HG03025 (cell line): ENCODE measurements at regions not wholly inside any gene's neighbourhood (a gene's known extent, or its start where the extent isn't known, plus 50 kb on each side); places are given as distances from the start of the nearest gene placed in this dataset.

Source experiments
- ATAC-seq: cut with Tn5 transposase; IDR thresholded peaks from one replicate; pipeline ENCODE4 v1.9.1; 2021; ENCODE audit warnings: mild to moderate bottlenecking, moderate library complexity; ENCODE audit not compliant: unreplicated experiment, low FRiP score

DNA sequence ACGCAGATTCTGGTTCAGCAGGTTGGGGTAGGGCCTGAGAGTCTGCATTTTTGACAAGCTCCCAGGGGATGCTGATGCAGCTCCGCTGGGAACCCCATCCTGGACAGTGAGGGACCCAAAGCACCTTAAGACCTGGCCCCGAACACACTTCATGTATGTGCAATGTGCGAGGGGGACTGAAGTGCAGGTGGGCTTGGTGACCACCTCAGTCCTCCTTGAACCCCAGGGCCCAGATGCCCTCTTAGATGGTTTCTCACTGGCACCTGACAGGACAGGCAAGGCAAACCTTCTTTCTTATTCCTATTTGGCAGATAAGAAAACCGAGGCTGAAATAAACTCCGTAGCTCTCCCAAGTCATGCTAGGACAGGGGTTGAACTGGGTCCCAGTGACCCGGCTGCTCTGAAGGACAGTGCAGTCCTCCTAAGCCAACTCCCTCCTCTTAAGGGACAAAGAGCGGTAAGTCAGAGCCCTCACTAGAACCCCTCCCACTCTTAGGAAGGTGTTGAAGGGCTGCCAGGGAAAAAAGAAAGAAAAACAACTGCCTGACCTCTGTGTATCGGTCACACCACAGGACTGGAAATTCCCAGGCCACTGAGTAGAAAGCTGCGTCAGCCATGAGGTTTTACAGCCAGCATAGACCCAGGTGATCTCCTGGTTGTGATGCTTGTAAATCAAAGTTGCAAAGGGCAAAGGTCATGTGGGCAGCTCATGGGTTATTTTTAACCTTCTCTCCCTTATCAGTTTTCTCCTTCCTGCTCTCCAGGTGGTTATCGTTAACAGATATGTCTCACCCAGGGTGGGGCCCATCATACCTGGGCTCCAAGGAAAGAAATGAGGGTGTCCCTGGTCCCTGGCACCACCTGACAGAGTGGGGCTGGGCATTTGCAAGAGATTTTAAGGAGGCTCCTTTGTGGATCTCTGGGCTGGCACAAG lies 90.9 kb upstream of the SMNDC1 start:
- no peak for ATAC-seq

DNA sequence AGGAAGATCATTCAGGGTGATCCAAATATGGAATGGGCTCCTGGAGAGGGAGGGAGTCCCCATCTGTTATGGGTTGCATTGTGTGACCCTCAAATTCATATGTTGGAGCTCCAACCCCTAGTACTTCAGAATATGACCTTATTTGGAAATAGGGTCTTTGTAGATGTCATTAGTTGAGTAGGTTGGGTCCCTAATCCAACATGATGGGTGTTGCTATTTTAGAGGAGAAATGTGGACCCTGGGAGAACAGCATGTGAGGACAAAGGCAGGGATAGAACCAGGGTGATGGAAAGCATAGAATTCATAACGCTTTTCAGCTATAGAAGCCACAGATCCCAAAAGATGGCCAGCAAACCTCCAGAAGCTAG lies 91.5 kb upstream of the SMNDC1 start:
- ATAC-seq: no peak

DNA sequence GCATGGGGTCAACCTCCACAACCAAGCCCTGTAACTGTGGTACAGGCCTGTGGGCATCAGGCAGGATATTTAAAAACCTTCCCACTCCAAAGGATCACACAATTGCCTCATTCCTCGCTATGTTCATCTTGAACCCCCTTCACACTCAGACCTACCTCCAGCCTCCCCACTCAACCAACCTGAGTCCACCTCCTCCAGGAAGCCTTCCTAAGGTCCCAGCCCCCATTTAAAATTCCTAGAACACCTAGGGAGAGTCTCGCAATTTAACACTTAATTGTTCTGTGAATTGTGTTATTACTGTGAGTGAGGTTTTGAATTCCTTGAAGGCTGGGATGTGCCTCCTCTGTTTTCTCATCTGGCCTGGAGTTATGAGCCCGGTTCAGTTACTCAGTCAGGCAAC lies 93.1 kb upstream of the SMNDC1 start:
- no peak for ATAC-seq

DNA sequence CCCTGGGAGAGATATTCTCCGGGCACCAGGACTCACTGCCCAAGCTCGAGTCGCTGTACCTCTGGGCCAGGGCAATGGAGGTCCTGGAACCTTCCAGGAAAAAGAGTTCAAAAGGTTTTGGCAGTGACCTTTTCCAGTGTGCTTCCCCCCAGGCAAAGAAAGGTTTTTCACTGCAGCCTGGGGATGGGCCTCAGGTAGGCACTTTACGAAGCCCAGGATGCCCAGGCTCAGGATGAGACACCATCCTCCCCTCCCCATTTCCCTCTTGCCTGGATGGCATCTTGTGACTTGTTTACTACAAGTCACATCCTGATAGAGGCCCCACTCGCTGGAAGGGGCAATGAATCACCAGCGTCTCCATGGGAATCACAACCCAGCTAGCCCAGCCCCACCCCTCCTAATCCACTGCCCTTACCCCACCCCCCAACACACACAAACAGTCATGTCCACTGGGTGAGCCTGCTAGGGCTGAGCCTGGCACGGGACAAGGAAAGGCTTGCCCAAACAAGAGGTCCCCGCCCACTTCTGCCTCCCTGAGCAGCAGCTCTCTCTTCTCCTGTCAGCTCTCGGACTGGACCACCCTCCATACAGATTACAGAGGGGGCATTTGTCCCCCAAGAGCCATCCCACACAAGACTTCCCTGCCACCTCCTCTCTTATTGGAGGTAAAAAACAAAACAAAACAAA lies 93.8 kb upstream of the SMNDC1 start:
- no peak for ATAC-seq

DNA sequence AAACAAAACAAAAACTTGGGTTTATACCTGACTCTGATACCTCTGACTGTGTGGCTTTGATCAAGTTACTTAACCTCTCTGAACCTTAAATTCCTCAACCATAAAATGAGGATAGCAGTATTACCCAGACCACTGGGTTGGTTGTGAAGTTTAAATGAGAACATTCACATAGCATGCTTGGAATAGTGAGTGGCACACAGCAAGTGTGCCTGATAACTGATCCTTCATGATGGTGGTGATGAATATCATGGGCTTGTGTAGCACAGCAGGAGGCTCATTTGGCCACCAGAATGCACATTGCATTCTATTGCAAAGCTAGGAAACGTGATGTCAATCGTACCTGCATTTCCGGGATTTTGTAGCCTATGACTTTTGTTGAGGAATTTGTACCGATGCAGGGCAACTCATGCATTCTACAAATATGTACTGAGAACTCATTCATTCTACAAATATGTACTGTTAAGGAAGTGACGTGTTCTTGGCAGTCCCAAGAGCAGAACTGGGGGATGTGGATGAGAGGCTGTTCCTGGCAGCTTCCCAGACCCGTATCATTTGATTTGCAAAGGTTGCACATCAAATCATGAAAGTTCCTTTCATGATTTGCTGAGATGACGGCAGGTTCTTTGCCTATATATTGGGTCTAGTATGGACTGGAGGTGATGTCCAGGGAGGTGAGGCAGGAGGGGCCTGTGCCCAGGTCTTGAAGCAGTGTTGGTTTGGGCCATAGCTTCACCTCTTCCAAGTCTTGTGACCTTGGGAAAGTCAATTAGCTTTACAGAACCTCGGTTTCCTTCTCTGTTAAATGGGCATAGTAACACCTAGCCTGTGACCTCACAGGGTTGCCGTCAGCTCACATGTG lies 94.6 kb upstream of the SMNDC1 start:
- ATAC-seq: no peak

DNA sequence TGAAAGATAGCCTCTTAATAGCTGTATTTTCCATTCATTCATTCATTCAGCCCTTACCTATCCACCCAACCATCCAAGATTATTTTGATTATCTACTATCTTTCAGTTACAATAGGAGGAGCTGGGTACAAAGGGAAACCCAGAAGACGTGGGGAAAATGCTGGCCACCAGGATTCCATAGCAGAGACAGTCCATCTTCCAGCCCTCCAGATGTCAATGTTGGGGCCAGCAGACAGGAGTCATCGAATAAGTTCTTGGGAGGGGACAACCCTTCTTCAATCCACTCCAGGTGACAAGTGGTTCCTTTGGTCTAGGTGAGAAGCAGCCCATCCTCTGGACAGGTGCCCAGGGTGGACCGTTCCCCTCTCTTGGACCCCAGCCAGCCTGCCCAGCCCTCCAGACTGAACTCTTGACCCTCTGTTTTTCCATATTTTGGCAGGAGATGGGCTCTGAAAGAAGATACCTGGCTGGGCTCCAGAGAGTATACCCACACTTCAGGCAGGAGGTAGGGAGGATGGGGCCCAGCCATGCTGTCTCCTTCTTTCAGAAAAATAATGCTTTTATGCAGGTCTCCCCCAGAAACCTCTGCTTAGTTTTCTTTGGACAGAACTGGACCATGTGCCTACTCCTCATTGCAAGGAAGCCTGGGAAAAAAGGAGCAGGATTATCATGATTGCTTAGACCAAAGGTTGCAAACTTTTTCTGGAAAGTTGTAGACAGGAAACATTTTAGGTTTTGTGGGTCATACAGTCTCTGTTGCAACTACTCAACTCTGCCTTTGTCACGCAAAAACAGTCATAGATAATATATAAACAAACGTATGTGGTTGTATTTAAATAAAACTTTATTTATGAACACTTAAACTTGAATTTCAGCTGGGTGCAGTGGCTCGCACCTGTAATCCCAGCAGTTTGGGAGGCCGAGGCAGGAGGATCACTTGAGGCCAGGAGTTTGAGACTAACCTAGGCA lies 95.5 kb upstream of the SMNDC1 start:
- no peak for ATAC-seq

DNA sequence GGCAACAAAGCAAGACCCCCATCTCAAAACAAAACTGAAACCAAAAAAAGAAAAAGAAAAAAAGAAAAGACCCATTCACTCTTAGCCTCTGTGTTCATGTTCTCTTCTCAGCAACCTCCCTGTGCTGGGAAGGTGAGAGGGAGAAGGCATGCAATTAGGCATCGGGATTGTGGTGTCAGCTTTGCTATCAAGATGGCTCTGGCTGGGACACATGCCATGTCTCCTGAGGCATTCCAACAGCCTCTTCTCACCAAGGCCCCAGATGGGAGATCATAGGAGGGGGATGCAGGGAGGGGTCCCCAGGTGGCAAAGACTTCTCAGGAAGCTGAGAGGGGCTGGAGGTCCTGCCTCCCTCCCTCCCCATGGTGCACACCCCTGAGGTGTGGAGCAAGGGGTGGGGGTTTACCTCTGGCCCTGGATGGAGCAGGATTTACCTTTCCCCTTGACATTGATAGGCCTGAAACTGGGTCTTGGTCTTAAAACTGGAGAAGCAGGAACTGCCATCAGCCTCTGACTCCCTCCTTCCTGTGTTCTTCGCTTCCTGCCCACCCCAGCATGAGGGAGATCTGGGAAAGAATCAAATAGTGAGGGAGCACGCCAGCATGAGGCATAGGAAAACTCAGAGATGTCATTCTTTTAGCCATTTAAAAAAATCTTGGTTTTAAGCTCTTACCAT lies 96.2 kb upstream of the DUSP5 start:
- no peak for ATAC-seq

DNA sequence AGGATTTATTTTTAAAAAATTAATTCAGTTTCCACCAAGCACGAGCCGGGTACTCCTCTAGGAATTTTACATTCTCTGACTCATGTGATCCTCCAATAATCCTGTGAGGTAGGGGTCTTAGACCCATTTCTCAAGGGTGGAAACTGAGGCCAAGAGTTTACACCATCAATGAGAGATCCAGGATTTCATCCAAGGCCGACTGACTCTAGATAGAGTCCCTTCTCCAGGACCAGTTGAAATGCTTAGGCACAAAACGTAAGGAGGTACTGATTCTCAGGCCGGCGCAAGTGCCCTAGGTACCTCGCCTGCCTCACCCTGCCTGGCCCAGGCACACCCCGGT lies 95.7 kb upstream of the DUSP5 start:
- ATAC-seq: no peak

DNA sequence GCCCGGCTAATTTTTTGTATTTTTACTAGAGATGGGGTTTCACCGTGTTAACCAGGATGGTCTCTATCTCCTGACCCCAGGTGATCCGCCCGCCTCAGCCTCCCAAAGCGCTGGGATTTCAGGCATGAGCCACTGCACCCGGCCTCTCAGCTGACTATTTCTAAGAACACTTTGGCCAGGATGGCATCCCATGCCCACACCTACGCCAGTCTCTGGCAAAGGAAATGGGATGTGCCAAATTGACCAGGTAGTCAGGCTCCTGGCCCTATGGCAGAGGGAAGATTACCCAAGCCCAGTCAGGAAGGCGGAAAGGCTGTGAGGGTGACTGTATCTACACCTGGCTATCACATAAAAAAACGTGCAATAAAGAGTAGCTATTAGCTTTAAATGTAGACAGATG lies 94.1 kb upstream of the DUSP5 start:
- no peak for ATAC-seq

DNA sequence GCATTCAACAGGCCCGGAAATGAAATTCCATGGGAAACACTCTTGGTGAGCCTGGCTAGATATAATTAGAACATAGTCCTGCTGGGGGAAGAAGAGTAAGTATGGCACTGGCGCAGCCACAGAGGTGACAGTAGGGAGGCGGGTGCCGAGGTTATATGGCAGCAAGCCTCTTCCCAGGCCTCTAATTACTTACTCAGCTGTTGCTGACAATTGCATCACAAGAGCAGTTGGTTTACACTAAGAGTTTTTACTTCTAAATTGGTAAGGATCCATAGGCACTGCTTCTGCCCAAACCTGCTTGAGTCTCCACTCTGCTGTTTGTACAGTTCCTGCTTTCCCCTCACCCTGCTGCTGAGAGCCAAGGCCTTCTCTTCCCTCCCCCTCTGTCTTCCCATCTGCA lies 93.3 kb upstream of the DUSP5 start:
- no peak for ATAC-seq

DNA sequence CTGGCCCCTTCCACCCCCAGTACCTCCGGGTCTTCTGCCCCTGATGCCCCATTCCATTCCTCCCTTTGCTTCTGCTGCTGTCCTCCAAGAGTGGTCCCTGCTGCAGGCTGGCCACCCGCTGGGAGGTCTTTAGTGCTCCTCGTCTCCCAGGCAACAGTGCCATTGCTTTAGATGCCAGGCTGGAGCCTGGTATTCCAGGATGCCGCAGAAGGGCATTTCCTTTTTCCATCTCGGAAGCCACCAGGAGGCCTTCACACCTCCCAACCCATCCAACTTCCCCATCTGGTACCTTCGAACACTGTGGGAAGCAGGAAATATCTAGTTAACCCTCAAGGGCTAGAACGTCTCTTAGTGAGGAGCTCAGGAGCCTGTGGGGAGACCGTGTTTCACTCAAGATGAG lies 92.9 kb upstream of the DUSP5 start:
- no peak for ATAC-seq

DNA sequence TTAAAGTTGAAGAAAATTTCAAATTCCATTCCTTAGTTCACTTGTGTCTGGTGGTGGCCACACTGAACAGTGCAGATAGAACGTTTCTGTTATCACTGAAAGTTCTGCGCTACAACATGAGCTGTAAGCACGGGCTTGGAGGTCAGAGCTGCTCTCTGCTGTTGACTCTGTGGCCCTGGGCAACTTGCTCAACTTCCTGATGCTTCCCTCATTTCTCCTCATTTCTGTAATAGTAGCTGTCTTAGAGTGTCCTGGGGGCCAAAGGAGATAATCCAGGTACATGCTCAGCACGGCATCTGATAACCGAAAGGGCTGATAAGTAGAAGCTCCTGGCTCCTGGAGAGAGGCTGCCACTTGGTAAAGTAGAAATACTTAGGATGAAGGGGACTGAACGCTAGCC lies 92.3 kb upstream of the DUSP5 start:
- no peak for ATAC-seq

DNA sequence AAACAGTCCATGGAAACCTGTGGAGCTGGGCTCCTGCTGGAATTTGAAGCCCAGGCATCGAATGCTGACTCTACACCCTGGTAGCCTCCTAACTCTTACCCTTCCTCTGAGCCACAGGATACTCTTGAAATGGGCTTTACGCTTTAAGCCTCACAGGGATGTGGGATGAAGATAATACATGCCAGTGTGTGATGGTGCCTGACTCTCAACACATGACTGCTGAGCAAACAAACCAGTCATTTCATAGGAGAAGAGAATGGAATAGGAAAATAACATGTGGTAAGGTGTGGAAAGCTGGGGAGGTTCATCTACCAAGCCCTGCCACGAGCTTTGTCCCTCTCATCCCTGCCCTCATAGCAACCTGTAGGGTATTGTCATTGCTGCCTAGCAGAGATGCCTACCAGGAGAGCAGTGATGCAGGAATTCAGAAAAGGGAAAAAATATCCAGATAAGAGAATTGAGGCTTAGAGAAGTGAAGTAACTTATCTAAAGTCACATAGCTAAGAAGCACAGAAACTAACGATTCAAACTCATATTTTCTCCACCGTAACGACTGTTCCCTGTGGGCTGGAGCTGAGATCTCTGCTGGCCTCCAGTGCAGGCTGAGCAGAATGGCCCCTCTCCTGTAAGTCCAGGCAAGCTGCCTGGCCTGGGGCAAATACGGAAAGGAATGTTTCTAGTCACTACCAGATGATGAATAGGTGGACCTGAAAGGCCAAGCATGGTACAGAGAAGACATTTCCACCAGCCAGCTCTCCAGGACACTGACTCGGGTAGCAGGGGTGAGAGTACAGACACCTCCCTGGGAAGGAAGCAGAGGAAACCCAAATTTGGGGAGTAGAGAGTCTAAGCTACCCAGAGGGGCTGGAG lies 90.2 kb upstream of the DUSP5 start:
- no peak for ATAC-seq

DNA sequence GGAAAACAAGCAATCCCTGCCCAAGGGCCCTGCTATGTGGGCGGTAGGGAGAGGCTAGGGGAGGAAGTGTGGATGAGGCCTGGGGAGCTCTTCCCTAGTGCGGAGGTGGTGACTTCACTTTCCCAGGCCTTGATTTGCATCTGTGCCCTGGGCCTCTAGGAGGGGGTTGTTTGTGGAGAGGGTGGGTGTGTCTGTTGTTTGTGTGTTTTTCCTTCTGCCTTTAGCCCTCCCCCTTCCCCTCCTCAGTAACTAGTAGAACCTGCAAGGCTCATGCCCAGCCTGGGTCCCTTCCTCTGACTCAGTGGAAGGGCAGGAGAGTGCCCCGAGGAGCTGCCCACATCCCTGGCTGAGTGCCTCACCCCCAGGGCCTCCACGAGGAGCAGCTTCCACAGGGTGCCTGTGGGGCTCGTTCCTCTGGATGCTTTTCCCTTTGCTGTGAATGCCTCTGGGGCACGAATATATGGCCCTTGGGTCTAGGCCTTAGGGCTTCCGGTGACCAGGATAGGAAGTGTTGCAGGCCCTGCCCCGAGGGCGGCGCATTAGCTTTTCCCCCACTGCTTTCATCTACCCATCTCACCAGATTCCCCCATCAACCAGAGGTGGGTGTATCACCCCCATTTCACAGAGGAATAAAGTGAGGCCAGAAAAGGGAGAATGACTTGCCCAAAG lies 89.4 kb upstream of the DUSP5 start:
- no peak for ATAC-seq

DNA sequence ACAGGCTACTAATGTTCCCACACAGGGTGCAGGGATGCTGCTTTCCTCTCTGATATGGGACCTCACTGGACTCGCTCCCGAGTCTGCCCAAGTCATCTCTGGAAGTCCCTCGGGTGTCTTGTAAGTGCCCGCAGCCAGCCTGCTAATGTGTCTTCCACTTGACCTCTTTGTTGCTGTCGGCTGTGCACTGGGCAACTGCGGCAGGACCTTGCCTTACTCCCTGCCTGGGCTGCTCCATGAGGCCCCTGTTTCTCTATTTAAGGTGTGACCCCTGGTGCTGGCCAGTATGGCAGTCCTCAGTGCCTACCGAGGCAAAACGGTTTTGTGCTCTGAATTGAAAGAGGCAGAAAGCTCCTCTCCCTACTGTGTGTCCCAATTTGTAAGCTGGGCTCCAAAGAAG lies 88.8 kb upstream of the DUSP5 start:
- ATAC-seq: no peak

DNA sequence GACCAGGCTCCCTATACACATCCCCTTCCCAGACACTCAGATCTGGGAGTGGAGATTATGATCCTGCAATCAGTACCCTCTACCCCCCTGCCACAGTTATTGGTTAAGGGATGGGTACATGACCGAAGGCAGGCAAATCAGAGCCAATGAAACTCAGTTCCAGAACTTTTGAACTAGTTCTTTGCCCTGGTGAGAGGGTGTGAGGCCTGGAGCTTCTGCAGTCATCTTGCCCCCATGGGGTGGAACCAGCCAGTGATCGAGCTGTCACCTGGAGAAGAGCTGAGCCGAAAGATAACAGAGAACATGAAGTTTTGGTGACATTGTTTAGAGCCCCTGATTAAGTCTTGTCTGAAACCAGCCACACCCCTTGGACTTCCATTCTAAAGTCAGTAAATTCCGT lies 88.2 kb upstream of the DUSP5 start:
- no peak for ATAC-seq

DNA sequence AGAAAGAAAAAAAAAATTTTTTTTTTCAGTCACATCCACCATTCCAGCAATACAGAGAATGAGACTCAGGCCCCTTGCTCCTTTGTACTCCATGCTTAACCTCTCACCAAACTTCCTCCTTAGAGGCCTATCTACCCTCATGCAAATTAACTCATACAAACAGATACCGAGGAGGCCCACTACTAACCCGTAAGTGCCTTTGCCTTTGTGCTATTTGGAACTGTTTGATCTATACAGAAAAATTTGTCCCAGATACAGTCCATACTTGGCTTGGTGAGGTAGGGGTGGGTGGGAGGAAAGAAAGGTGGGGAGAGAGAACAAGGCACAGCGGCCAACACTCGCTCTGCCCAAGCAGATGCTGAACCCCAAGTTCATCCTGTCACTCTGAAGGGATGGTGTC lies 87.8 kb upstream of the DUSP5 start:
- ATAC-seq: no peak
